A549 (cell line): ENCODE measurements at regions not wholly inside any gene's neighbourhood (a gene's known extent, or its start where the extent isn't known, plus 50 kb on each side); places are given as distances from the start of the nearest gene placed in this dataset.
"Not testable (repeated sequence)": the region's sequence is repeated elsewhere in the genome, so short reads cannot be mapped to it uniquely, and the experiment has no call there.

Experiments
- ELK1 ChIP-seq: fragments of 150-350 bp; IDR thresholded peaks from 2 replicates; pipeline ENCODE4 v1.6.1; 2014; ENCODE audit warnings: low read depth, mild to moderate bottlenecking, low read length
- ESRRA ChIP-seq: fragments of 150-350 bp; IDR thresholded peaks from 2 replicates; pipeline ENCODE4 v1.6.1; 2014; ENCODE audit warnings: mild to moderate bottlenecking, low read length, borderline replicate concordance
- JUN ChIP-seq, 2 experiments: fragments of >200 bp; sonication (Bioruptor Twin); formaldehyde crosslinking; IDR thresholded peaks; 2 replicates in 1 of 2; 3 replicates in 1 of 2; pipeline ENCODE4 v1.6.1; 2016 to 2017
- MAFK ChIP-seq: fragments of 450-650 bp; IDR thresholded peaks from 2 replicates; pipeline ENCODE4 v1.6.1; 2014; ENCODE audit not compliant: partially characterized antibody
- POLR2A ChIP-seq: IDR thresholded peaks from 2 replicates; pipeline ENCODE4 v1.6.1; 2012; ENCODE audit warnings: mild to moderate bottlenecking, low read length
- RAD21 ChIP-seq, 2 experiments: fragments of >200 bp in 1 of 2; sonication (Bioruptor Twin) in 1 of 2; formaldehyde crosslinking in 1 of 2; IDR thresholded peaks in 1 of 2; conservative IDR thresholded peaks in 1 of 2; 2 replicates in 1 of 2; 3 replicates in 1 of 2; pipeline ENCODE4 v1.6.1; 2012 to 2018; ENCODE audit warnings: inconsistent platforms in 1 of 2
- RNF2 ChIP-seq: fragments of 200-600 bp; sonication (generic); IDR thresholded peaks from 2 replicates; pipeline ENCODE4 v1.6.1; 2016; ENCODE audit warnings: low read depth, mild to moderate bottlenecking, antibody characterized with exemption, moderate library complexity, borderline replicate concordance
- ZSCAN20 ChIP-seq: fragments of 250-450 bp; sonication (Bioruptor Pico); IDR thresholded peaks from 2 replicates; pipeline ENCODE4 v1.8.0; 2022; ENCODE audit warnings: mild to moderate bottlenecking, moderate library complexity
- TF ChIP-seq, protein P1 (sequence below): IDR thresholded peaks from 2 replicates; pipeline ENCODE4 v1.6.1; 2012; ENCODE audit warnings: low read depth, borderline replicate concordance
- TF ChIP-seq, protein P2 (sequence below): fragments of >200 bp; sonication (Bioruptor Twin); formaldehyde crosslinking; IDR thresholded peaks from 3 replicates; pipeline ENCODE4 v1.5.1; 2016
- TF ChIP-seq, protein P3 (sequence below): IDR thresholded peaks from 2 replicates; pipeline ENCODE4 v1.6.1; 2012

- not testable (repeated sequence) for TF ChIP-seq RAD21 (conservative IDR thresholded peaks at IDR 0.05 in 1 of 2, IDR thresholded peaks at IDR 0.05 in 1 of 2); ZSCAN20 (CRISPR knock-in tag); POLR2A; MAFK; ELK1; ESRRA; JUN (IDR thresholded peaks at IDR 0.05); RNF2
- TF ChIP-seq, protein P1, sequence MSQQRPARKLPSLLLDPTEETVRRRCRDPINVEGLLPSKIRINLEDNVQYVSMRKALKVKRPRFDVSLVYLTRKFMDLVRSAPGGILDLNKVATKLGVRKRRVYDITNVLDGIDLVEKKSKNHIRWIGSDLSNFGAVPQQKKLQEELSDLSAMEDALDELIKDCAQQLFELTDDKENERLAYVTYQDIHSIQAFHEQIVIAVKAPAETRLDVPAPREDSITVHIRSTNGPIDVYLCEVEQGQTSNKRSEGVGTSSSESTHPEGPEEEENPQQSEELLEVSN = not testable (repeated sequence)
- TF ChIP-seq, protein P2, sequence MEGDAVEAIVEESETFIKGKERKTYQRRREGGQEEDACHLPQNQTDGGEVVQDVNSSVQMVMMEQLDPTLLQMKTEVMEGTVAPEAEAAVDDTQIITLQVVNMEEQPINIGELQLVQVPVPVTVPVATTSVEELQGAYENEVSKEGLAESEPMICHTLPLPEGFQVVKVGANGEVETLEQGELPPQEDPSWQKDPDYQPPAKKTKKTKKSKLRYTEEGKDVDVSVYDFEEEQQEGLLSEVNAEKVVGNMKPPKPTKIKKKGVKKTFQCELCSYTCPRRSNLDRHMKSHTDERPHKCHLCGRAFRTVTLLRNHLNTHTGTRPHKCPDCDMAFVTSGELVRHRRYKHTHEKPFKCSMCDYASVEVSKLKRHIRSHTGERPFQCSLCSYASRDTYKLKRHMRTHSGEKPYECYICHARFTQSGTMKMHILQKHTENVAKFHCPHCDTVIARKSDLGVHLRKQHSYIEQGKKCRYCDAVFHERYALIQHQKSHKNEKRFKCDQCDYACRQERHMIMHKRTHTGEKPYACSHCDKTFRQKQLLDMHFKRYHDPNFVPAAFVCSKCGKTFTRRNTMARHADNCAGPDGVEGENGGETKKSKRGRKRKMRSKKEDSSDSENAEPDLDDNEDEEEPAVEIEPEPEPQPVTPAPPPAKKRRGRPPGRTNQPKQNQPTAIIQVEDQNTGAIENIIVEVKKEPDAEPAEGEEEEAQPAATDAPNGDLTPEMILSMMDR = not testable (repeated sequence)
- TF ChIP-seq, protein P3, sequence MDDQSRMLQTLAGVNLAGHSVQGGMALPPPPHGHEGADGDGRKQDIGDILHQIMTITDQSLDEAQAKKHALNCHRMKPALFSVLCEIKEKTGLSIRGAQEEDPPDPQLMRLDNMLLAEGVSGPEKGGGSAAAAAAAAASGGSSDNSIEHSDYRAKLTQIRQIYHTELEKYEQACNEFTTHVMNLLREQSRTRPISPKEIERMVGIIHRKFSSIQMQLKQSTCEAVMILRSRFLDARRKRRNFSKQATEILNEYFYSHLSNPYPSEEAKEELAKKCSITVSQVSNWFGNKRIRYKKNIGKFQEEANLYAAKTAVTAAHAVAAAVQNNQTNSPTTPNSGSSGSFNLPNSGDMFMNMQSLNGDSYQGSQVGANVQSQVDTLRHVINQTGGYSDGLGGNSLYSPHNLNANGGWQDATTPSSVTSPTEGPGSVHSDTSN = not testable (repeated sequence)
Measured at GRCh38 chr4:138860357-138860756, 155.2 kb upstream of the NOCT start.
